ENCODE measurements at regions not wholly inside any gene's neighbourhood (a gene's known extent, or its start where the extent isn't known, plus 50 kb on each side); places are given as distances from the start of the nearest gene placed in this dataset.

DNA sequence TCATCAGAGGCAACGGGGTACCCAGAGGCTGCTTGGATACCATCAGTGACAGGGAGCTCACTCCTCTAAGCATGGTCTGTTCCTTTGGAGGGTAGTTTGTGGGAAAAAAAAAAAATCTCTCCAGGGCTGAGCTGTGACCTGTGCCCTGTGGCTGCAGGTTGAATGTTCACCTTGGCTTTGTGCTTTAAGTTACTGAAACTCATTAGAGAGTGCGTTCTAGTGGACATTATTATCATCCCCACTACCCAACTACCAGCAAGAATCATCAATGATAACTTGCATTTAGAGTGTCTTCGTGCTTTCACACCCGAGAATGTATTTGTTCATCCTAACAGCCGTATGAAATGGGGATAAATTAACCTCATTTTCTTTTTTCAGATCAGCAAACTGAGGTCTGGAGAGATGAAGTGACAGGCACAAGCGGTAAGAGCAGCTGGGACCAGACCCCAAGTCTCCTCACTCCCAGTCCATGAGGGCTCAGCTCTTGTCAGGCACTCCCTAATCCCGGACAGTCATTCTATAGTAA, 157.5 kb upstream of the MYCN start:
- H3K79me2 ChIP-seq (replicated peaks; ENCODE audit: insufficient read depth, low read length): no peaks in the 10 kb centered on the region
- H4K20me1 ChIP-seq (ENCODE audit: insufficient read depth): no peaks in the 10 kb centered on the region
- no peaks in the 10 kb centered on the region for H3K27me3 ChIP-seq (ENCODE audit: insufficient read depth, low read depth, low read length)
- no peaks in the 10 kb centered on the region for H3K9me3 ChIP-seq (ENCODE audit: low read length)
- H3K36me3 ChIP-seq (ENCODE audit: insufficient read depth, low read length): no peaks in the 10 kb centered on the region
- no peak overlapping the region for H3K4me2 ChIP-seq (ENCODE audit: low read length)
- no peaks in the 10 kb centered on the region for H3K9me2 ChIP-seq (ENCODE audit: insufficient read depth, low read length)
- H3K27ac ChIP-seq (ENCODE audit: low read length): no peak overlapping the region
- TF ChIP-seq SMC3 (conservative IDR thresholded peaks at IDR 0.05; ENCODE audit: poor library complexity) (no peak), RAD21 (conservative IDR thresholded peaks at IDR 0.05) (no peak)
- H3K9ac ChIP-seq (ENCODE audit: low read length): no peak overlapping the region
- no peak overlapping the region for H2AFZ ChIP-seq (ENCODE audit: low read depth, low read length)
- H3K4me3 ChIP-seq (ENCODE audit: low read length): no peak overlapping the region
- H3F3A ChIP-seq (ENCODE audit: insufficient read depth, low read length, poor library complexity, severe bottlenecking): no peaks in the 10 kb centered on the region

DNA sequence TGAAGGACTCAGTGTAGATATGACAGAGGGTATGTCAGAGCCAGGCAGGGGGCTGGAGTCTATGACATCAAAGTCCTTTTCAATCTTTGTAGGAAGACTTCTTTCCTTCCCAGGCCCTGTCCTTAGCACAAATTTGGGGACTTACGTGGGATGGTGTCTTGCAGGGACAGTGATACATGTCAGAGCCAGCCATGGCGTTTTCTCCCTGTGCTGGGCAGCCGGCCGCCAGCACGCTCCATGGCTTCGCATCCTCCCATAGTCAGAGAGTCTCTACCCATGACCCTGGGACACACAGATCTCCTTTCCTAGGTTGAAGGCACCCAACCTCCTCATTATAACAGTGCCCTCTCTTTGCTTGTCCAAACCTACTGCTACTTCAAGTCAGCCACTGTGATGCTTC, 156.9 kb upstream of the MYCN start:
- no peak for TF ChIP-seq POLR2AphosphoS5 (IDR thresholded peaks at IDR 0.05)
- TF ChIP-seq TAF1 (IDR thresholded peaks at IDR 0.05; ENCODE audit: low read depth): no peak
- no peak for TF ChIP-seq MXI1 (conservative IDR thresholded peaks at IDR 0.05; ENCODE audit: poor library complexity, severe bottlenecking)
- TF ChIP-seq, protein P1, sequence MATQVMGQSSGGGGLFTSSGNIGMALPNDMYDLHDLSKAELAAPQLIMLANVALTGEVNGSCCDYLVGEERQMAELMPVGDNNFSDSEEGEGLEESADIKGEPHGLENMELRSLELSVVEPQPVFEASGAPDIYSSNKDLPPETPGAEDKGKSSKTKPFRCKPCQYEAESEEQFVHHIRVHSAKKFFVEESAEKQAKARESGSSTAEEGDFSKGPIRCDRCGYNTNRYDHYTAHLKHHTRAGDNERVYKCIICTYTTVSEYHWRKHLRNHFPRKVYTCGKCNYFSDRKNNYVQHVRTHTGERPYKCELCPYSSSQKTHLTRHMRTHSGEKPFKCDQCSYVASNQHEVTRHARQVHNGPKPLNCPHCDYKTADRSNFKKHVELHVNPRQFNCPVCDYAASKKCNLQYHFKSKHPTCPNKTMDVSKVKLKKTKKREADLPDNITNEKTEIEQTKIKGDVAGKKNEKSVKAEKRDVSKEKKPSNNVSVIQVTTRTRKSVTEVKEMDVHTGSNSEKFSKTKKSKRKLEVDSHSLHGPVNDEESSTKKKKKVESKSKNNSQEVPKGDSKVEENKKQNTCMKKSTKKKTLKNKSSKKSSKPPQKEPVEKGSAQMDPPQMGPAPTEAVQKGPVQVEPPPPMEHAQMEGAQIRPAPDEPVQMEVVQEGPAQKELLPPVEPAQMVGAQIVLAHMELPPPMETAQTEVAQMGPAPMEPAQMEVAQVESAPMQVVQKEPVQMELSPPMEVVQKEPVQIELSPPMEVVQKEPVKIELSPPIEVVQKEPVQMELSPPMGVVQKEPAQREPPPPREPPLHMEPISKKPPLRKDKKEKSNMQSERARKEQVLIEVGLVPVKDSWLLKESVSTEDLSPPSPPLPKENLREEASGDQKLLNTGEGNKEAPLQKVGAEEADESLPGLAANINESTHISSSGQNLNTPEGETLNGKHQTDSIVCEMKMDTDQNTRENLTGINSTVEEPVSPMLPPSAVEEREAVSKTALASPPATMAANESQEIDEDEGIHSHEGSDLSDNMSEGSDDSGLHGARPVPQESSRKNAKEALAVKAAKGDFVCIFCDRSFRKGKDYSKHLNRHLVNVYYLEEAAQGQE (IDR thresholded peaks at IDR 0.05; ENCODE audit: borderline replicate concordance): no peak
- TF ChIP-seq, protein P2, sequence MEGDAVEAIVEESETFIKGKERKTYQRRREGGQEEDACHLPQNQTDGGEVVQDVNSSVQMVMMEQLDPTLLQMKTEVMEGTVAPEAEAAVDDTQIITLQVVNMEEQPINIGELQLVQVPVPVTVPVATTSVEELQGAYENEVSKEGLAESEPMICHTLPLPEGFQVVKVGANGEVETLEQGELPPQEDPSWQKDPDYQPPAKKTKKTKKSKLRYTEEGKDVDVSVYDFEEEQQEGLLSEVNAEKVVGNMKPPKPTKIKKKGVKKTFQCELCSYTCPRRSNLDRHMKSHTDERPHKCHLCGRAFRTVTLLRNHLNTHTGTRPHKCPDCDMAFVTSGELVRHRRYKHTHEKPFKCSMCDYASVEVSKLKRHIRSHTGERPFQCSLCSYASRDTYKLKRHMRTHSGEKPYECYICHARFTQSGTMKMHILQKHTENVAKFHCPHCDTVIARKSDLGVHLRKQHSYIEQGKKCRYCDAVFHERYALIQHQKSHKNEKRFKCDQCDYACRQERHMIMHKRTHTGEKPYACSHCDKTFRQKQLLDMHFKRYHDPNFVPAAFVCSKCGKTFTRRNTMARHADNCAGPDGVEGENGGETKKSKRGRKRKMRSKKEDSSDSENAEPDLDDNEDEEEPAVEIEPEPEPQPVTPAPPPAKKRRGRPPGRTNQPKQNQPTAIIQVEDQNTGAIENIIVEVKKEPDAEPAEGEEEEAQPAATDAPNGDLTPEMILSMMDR (IDR thresholded peaks at IDR 0.05; ENCODE audit: poor library complexity, severe bottlenecking): no peak
- TF ChIP-seq EZH2 (IDR thresholded peaks at IDR 0.05; ENCODE audit: borderline replicate concordance, insufficient read depth, low read length, poor library complexity, severe bottlenecking): no peak
- no peak for TF ChIP-seq EP300 (conservative IDR thresholded peaks at IDR 0.05; ENCODE audit: poor library complexity, severe bottlenecking)
- no peak for TF ChIP-seq SMC3 (conservative IDR thresholded peaks at IDR 0.05; ENCODE audit: poor library complexity)
- no peak for TF ChIP-seq RAD21 (conservative IDR thresholded peaks at IDR 0.05)
- Histone ChIP-seq H3K9ac (ENCODE audit: low read length) (no peak overlapping the region), H3K27ac (ENCODE audit: low read length) (no peak overlapping the region), H3K27me3 (ENCODE audit: insufficient read depth, low read depth, low read length) (no peaks in the 10 kb centered on the region), H3K9me3 (ENCODE audit: low read length) (no peaks in the 10 kb centered on the region), H3K79me2 (replicated peaks; ENCODE audit: insufficient read depth, low read length) (no peaks in the 10 kb centered on the region), H3K36me3 (ENCODE audit: insufficient read depth, low read length) (no peaks in the 10 kb centered on the region), H4K20me1 (ENCODE audit: insufficient read depth) (no peaks in the 10 kb centered on the region), H3K9me2 (ENCODE audit: insufficient read depth, low read length) (no peaks in the 10 kb centered on the region), H2AFZ (ENCODE audit: low read depth, low read length) (no peak overlapping the region), H3K4me2 (ENCODE audit: low read length) (no peak overlapping the region), H3F3A (ENCODE audit: insufficient read depth, low read length, poor library complexity, severe bottlenecking) (no peaks in the 10 kb centered on the region), H3K4me3 (ENCODE audit: low read length) (no peak overlapping the region)
